ENCODE measurements at regions not wholly inside any gene's neighbourhood (a gene's known extent, or its start where the extent isn't known, plus 50 kb on each side); places are given as distances from the start of the nearest gene placed in this dataset.

- no peak for DNase-seq
Observed at GRCh38 chr5:54848581-54848980, 136.8 kb downstream of the ESM1 start.

GRCh38 chr5:54845567-54845941 is 139.8 kb downstream of the ESM1 start:
- no peak for DNase-seq

- DNase-seq: no peak
Observed at GRCh38 chr5:54844905-54845566, 140.4 kb downstream of the ESM1 start.

GRCh38 chr5:54844266-54844665 is 141.1 kb downstream of the ESM1 start:
- DNase-seq: no peak

GRCh38 chr5:54841481-54841880 is 143.9 kb downstream of the ESM1 start:
- DNase-seq: no peak

- no peak for DNase-seq
Observed at GRCh38 chr5:54838843-54839242, 146.6 kb downstream of the ESM1 start.

GRCh38 chr5:54837981-54838380 is 147.4 kb downstream of the ESM1 start:
- DNase-seq: no peak

- DNase-seq: no peak
Observed at GRCh38 chr5:54837093-54837492, 148.3 kb downstream of the ESM1 start.

GRCh38 chr5:54835647-54836046 is 149.7 kb downstream of the ESM1 start:
- DNase-seq: no peak

- DNase-seq: no peak
Observed at GRCh38 chr5:54834121-54834842, 151.1 kb downstream of the ESM1 start.

- DNase-seq: no peak
Observed at GRCh38 chr5:54833590-54833989, 151.8 kb downstream of the ESM1 start.

- no peak for DNase-seq
Observed at GRCh38 chr5:54832858-54833257, 152.5 kb downstream of the ESM1 start.

- DNase-seq: no peak
Observed at GRCh38 chr5:54832045-54832444, 153.3 kb downstream of the ESM1 start.

- no peak for DNase-seq
Observed at GRCh38 chr5:54831233-54831632, 154.2 kb downstream of the ESM1 start.

- DNase-seq: no peak
Observed at GRCh38 chr5:54829676-54830535, 155.5 kb downstream of the ESM1 start.

- DNase-seq: no peak
Observed at GRCh38 chr5:54829102-54829501, 156.3 kb downstream of the ESM1 start.

GRCh38 chr5:54828151-54828550 is 157.2 kb downstream of the ESM1 start:
- DNase-seq: no peak

- DNase-seq: no peak
Observed at GRCh38 chr5:54825005-54825404, 160.4 kb downstream of the ESM1 start.

GRCh38 chr5:54823006-54823405 is 162.4 kb downstream of the ESM1 start:
- no peak for DNase-seq

- no peak for DNase-seq
Observed at GRCh38 chr5:54822324-54822687, 163.1 kb downstream of the ESM1 start.

GRCh38 chr5:54821445-54822323 is 163.7 kb downstream of the ESM1 start:
- no peak for DNase-seq

GRCh38 chr5:54820346-54821134 is 164.9 kb downstream of the ESM1 start:
- no peak for DNase-seq

Data from T-helper 9 cell (primary cell).